ENCODE measurements at regions not wholly inside any gene's neighbourhood (a gene's known extent, or its start where the extent isn't known, plus 50 kb on each side); places are given as distances from the start of the nearest gene placed in this dataset.
"Not testable (repeated sequence)": the region's sequence is repeated elsewhere in the genome, so short reads cannot be mapped to it uniquely, and the experiment has no call there.

DNA sequence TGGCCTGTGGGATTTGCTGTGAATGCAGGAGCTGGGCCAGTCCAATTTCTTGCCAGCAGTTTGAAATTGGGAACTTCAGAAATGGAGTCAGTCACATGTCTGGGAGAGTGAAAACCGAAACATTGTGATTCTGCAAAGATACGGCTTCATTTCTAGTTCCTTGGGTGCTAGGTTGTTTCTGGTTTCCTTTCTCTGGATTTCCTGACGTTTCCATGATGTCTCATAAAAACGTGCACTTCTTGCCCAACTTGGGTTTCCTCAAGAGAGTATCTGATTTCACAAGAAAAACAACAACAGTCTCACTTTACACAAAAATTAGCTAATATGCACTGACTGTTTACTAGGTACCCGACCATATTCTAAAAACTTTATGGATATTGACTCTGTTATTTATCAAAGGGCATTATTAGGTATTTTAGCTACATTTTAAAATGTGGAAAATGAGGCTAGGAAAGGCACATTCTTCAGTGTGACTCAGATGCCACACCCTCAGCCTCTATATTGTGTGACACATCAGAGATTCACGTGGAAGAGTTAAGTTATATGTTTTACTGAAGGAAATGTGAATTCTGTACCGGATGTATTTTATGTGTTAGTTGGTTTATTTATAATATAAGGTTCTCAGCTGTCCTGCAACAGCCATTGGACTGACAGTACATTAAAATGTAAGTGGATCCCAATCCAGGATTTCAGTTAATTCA, 225.0 kb upstream of the PUDP start:
- DNase-seq = no peak

DNA sequence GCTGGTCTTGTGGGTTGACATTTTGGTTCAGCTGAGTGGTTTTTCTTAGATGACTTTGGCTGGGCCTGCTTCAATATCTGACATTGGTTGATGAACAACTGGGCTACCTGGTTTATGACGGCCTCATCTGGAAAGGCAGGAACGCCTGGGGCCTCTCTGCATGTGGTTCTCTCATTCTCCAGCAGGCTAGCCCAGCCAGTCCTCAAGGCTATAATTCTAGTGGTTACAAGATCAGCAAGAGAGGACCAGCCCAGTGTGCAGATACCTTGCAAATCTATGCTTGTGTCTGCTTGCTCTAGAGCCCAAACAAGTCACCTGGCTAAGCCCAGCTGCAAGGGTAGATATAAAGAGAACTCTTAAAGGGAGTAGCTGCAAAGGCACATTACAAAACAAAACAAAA, 214.2 kb upstream of the PUDP start:
- DNase-seq = no peak

DNA sequence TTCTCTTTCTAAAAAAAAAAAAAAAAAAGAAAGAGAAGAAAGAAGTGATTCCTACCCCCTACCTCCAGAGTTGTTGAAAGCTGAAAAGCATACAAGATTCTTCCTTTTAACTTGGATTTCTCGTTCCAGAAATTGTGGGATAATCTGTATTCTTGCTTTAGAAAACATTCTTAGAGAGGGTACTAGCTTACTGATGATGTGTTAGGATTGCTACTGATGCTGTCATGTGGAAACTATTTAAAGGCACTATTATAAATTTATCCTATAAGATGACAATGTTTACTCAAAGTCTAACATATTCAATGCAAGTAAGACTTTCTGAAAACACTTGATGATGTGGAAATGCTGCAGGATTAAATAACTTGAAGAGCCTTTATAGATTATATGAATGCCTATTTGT, 204.0 kb upstream of the PUDP start:
- DNase-seq = no peak

DNA sequence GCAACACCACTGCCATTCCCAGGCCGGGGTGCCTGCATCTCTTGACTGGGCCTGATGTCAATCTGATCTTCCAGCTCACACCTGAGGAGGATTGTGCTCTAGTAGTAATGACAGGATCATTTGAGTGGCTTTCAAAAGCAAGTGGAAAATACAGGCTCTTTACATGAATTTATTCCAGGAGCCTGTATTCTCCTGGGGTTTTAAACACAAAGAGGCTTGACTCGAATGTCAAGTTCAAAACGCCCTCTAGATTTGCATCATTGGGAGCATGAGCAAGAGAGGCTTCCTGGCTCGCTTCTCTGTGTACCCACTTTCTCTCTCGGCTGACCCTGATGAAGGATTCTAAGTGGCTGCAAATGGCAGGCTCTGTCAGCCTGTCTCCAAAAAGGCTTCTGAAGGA, 199.5 kb upstream of the PUDP start:
- DNase-seq = no peak

DNA sequence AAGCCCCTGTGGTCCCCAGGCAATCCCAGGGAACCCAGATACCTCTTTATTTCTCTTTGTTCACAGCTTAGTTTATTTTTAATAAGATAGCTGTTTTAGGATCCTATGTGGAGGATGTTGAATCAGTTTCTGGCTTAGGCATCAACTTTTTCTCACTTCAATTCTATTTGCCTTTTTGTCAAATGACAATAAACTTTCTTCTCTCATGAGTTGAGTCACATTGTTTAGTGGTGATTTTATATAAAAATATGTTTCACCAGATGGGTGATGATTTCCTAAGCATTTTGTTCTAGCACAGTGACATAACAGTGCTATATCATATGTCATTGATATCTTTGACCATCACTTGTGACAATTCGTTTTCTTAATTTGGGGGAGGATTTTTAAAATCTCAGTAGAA, 198.1 kb upstream of the PUDP start:
- DNase-seq = no peak

DNA sequence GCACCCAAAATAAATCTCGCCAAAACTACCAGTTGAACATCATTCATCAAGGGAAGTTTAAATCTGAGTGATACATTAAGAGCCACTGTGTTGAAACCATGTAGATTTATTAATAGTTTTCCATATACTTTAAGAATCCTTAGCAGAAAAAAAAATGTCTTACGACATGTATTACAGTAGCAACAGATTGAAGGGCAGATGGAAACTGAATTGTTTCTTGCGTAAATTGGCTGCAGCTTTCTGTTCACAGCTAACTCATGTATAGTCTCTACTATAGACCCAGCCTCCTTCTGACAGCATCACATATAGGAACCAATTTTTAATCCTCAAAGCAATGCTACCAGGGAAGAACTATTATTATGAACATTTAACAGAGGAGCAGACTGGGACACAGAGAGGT, 195.2 kb upstream of the PUDP start:
- DNase-seq = no peak

DNA sequence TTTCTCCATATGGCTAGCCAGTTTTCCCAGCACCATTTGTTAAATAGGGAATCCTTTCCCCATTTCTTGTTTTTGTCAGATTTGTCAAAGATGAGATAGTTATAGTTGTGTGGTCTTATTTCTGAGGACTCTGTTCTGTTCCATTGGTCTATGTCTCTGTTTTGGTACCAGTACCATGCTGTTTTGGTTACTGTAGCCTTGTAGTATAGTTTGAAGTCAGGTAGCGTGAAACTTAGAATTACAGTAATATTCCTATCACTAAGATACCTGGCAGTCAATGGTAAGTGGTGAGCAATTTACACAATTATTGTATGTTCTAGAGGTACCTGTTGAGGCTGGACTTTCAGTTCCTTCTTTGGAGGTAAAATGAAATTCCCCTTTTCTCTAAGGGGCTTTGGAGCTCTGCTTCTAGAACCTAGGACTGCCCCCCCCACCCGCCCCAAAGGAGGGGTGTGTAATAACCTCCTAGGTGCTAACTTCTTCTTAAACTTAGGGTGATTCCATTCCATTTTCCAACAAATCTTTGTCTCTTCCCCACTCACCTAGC, 187.9 kb upstream of the PUDP start:
- DNase-seq = not testable (repeated sequence)

DNA sequence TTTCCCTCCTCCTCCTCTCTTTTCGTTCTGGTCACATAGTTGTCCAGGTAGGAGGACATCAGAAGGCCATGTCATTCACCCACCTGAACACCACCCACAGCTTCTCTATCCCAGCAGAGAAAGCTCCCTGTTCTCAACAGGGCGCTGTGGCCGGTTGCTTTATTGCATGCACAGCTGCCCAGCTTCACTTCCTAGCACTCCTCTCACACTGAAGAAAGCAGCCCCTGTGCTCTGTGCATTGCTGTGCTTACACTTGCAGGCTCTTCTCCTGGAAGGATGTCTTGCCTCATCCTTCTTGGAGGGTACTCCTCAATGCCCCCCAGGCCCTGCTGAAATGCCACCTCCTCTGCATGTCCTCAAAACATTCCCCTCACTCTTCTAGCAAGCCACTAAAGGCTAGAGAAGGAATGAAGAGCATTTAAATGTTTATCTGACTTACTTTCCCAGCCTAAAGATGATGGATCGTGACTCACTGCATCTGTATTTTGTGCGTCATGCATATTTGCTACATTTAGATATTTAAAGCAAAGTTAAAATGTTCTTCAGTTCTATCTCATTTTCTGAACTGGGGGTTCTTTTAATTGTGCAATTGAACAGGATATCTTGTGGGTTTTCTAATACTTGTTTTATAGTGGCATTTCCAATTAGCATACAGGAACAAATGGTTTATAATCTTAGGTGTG, 186.4 kb upstream of the PUDP start:
- no peak for DNase-seq

DNA sequence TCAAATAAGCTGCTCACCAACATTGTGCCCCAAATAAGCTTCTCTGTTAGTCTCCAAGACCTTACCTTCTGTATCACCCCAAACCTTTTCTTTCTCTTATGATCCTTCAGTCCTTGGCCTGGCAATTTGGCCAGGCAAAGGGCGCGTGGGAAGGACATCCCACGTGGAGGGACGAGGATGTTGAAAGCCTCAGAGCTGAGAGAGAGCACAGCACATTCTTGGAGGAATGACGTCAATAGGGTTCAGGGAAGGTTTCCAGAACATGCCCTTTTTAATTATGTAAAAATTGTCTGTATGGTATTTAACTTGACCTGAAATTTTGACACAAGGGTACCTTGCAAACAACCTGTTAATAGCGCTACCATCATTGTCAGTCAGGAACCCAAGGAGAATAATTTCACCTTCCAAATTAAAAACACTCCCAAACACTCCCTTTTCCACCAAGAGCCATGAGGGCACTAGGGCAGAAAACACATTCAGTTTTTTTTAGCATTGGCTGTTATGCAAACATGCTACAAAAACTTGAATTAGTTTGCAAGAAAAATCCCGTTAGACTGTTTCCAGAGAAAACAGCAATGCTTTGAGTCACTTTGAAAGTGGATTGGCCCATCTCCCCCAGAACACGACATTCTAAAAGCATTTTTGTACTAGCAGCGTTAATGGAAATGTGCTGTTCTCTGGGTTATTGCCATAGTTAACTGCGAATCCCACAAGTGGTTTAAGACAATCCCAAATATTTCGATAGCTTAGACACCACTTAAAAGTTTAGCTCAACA, 183.2 kb upstream of the PUDP start:
- no peak for DNase-seq

DNA sequence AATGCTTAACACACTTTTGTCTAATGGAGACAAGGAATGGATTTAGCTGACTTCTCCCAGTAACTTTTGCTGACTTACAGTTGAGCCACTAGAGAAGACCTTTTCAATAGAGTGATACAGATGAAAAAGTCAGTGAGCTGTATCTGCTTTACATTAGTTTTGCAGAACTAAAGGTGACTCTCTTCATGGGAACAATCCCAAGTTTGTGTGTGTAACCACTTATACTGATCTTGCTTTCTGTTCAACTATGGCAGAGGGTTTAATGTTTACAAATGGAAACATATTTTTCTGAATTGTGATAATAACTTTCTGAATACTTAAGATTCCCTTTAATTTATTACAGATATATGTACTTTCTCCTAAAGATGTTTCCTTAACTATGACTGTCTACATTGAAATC, 182.6 kb upstream of the PUDP start:
- no peak for DNase-seq

DNA sequence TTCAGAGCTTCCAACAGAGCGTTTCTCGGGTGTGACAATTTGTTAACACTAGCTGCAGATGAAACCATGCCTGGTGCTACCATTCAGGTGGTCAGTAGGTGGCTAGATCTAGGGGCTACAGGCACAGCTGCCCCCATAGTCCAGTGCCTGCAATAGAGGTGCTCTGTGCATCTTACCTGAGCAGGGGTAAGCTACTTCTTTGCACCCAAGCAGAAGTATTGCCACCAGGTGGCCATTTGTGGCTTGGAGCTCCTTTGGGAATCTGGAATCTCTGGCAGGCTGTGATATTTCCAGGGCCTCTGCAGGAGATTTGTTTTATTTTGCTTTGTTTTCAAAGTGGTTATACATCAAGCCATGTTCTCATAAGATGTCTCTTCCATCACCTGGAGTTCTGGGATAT, 170.7 kb upstream of the PUDP start:
- no peak for DNase-seq

DNA sequence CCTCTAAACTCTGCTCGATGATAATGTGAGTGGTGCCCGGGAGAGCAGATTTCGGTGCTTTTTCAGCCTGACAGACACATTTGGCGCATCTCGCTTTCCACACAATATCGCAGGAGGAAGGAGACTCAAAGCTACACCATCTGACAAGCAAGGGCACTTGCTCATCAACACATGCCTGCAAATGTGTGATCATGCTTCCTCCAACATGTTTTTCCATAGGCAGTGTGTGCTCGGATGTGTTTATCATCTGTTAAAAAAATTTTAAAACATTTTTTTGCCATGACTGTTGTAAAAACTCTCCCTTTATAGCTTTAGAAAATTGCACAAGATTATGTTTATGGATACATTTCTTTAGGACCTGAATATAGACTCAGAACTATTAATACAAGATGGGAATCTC, 170.3 kb upstream of the PUDP start:
- DNase-seq = no peak

DNA sequence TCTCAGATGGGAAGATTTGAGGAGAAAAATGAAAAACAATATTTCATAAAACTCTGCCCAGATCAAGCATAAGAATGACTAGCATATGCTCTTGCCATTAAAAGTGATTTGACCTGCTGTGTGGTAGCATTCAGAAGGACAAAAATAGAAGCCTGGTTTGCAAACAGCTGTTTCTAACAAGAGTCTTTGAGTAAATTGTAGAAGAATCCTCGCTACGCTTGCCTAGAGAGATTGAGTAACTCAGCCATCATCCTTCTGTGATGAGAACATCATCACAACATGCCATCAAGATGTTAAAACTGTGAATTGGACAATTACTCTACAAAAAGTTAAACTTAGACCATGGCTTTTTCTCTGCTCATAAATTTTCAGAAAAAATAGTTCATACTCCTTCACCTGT, 168.9 kb upstream of the PUDP start:
- DNase-seq = no peak

DNA sequence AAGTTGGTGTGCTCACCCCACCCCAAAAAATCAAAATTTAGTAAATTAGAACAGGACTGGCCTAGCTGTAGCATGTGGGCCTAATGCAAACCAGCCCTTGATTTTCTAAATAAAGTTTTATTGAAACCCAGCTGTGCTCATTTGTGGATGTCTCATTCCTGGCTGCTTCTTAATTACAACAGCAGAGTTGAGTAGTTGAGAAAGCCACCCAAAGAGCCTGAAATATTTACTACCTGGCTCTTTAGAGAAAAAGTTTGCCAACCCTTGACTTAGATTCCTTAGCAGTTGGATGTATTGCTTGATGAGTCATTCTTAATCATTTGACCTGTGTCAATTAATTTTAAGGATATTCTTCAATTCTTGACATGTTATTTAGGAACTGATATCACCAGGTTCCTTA, 168.3 kb upstream of the PUDP start:
- DNase-seq = no peak

DNA sequence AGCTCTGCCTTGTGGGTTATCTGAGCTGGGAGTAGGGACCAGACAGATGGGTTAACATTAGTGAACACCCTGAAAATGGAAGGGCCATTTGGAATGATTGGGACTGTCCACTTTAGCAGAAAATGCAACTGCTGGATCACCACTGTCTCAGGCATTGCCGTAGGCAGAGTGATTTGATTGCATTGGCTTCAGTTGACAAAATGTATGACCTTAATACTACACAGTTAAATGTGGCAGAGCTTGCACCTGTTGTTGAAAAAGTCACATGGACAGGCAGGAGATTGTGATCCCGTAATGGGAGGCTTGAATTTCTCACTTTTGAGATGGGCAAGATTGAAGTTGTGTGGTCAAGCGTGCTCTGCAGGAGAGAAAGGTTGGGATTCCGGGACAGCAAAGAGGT, 166.5 kb upstream of the PUDP start:
- DNase-seq = no peak

DNA sequence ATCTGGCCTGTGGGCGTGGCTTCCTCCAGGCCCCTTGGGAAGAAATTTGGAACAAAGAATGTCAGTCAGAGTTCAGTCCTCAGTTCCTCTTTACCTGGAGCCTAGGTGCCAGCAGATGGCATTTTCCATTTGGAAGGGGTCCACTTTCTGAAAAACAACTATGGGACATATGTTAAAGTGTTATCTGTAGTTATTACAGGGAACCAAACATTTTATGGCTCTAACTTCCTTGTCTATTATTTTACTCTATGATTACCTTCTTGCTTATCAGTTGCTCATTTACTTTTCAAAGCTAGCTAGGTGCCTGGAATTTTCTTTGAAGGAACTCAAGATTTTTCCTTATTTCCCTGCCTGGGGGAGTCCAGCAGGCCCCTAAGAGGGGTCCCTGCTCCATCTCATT, 159.8 kb upstream of the PUDP start:
- DNase-seq = no peak

DNA sequence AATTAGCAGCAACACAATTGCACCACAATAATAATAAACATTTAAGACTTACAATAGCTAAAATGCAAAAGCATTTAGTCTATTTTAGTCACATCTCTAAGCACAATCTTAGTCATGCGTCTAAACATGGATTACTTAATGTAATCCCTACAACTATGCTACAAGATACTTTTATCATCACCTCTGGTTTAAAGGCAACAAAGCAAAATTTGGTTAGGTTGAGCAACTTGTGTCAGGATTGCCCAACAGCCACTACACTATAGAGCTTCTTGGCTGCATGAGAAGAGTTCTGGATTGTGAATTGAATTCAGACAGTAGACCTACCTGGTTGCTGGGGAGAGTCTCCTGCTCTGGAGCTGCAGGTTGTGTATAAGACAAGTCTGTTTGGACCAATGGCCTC, 146.5 kb upstream of the PUDP start:
- DNase-seq = no peak

DNA sequence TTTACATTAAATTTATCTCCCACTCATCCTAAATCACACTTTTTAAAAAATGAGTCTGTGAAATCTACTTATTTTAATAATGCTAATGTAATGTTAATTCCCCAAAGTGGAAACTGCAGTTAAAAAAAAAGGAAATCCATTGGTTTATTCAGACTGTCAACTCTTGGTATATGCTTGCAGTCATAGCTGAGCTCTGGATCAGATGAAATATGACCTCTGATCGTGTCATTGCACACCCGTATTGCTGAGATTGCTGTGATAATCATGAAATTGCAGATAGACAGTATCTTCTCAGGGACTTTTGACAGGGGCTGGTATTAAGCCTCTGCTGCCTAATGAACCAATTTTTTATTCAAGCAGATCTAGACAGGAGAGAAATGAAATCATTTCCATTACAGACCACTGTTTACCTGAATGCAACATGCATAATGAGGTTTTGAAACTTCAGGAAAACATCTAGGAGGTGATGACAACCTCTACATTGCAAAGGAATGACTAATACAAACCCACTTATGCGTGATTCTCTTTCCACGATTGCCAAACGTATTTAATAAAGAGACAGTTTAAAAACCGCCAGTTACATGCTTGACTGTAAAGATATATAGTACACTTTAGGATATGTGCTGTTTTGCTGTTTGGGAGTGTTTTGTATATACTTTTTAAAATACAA, 138.3 kb upstream of the PUDP start:
- no peak for DNase-seq

DNA sequence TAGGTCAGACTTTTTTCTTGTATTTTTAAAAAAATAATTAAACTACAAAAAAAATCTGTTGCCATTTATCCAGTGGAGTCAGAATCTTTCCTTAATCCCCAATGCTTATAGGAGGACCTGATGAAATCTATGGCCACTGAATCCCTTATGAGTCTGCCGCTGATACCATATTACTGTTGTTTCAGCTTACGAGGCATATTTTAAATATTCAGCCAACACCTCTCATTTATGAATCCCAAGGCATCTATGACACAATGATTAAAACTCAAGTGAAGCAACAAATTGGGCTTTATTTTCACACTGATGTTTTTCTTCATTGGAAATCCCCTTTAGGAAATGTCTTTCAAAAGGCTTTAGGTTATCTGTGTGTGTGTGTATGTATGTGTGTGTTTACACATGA, 137.8 kb upstream of the PUDP start:
- DNase-seq = no peak

DNA sequence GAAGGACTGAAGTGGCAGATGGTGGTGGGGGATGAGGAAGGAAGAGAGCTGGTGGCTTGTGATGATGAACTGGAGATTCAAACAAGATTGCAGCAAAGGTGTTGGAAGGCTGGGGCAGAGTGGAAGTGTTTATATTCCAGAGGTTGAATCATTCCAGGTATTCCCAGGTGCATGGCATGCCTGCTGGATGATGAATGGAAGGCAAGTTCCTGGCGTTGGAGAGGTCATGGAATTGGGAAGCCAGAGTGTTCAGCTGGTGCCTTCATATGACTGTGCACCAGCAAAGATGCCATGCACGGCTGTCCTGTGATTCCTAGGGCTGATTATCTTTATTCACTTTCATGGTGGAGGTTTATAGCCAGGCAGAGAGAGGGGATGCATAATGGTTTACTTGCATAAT, 135.8 kb upstream of the PUDP start:
- DNase-seq = no peak

DNA sequence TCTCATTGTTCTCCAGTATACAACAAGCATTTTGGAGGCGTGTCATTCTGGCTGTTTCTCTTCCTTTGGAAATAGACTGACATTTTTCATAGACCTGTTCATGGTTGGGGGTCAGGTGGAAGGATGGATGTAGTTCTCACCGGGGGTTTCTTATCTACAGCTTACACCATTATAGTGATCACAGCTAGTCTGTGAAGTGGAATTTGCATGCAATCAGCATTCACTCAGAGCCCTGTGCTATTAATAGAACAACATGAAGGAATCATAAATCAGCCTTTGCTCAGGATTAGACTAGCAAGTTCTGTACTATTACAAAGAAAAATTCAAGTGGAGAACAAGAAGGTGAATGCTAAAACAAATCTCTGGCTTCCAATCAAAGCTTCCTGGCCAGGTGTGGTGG, 132.6 kb upstream of the PUDP start:
- DNase-seq = no peak

DNA sequence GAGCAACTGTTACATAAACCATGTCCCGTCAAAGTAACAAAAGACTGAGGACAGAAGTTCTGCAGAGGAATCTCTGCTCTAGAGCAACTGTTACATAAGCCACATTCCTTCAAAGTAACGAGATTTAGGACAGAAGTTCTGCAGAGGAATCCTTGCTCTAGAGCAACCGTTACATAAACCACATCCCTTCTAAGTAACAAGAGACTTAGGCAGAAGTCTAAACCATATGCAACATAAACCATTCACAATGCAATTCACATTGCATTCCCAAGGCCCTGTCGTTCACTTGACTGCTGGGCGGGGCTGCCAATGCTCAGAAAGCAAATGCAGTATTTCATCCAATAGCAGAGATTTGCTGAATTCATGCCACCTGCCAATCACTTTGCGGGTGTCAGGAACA, 124.4 kb upstream of the PUDP start:
- no peak for DNase-seq

DNA sequence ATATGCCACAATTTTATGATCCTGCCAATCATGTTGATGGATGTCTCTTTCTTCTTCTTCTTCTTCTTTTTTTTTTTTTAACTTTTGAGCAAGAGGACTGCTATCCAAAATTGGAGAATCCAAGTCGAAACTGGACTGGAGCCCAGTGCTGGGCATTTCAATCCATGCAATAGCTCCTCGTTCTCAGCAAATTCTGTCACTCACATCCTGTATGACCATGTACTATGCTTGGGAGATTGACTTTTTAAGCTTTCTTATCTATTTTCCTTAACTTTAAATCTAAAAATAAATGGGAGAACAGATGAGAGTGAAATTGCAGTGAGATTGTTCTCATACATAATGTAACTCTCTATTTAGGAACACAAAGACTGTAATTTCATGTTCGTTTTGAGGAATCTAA, 123.0 kb upstream of the PUDP start:
- DNase-seq = no peak

DNA sequence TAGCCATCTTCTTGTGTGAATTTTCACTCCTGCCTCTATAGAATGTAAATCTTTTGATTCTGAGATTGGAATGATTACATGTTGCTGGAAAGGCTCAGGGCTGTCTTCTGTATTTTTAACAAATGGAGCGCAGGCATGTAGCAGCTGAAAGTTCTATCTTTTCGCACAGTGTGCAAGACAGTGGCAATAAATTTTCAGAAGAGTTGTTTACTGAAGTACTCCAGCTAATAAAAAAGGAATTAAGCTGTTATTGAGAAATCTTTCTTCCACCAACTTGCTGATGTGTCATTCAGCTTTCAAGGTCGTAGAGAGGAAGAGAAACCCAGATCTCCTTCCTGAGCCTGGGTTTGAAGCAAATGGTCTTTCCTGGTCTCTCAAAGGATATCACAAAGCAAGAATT, 122.0 kb upstream of the PUDP start:
- DNase-seq = no peak

All from OCI-M1 (cell line).